Esophagus muscularis mucosa (tissue), 4 donors: ENCODE measurements at regions not wholly inside any gene's neighbourhood (a gene's known extent, or its start where the extent isn't known, plus 50 kb on each side); places are given as distances from the start of the nearest gene placed in this dataset.

Source experiments
- DNase-seq: peaks from one replicate; pipeline ENCODE4 v3.0.0-alpha.2; 2017; ENCODE audit errors: extremely low spot score
- H3K27ac ChIP-seq, 4 donors: fragments of 200-600 bp; sonication (generic); replicated peaks in 1 of 4; 1 replicate in 3 of 4; 2 replicates in 1 of 4; pipeline ENCODE4 v1.5.1; 2016 to 2019; ENCODE audit warnings: mild to moderate bottlenecking in 1 of 4
- H3K27me3 ChIP-seq, 4 donors: fragments of 200-600 bp; sonication (generic); one replicate each; pipeline versions ENCODE4 v1.5.1 to v1.6.0; 2016 to 2019
- H3K36me3 ChIP-seq, 4 donors: fragments of 200-600 bp; sonication (generic); one replicate each; pipeline ENCODE4 v1.5.1; 2016 to 2019
- H3K4me1 ChIP-seq, 4 donors: fragments of 200-600 bp; sonication (generic); one replicate each; pipeline ENCODE4 v1.5.1; 2016 to 2019
- H3K4me3 ChIP-seq, 4 donors: fragments of 200-600 bp; sonication (generic); 1 replicate in 2 of 4; 2 replicates in 2 of 4; pipeline ENCODE4 v1.5.1; 2016 to 2019; ENCODE audit warnings: mild to moderate bottlenecking in 4 of 4, moderate library complexity in 1 of 4
- H3K9me3 ChIP-seq, 4 donors: fragments of 200-600 bp; sonication (generic); 1 replicate in 3 of 4; 2 replicates in 1 of 4; pipeline ENCODE4 v1.5.1; 2016 to 2019
- CTCF ChIP-seq, 3 experiments: fragments of 200-600 bp in 2 of 3; fragments of 450-650 bp in 1 of 3; sonication (generic) in 2 of 3; IDR thresholded peaks; one replicate each; pipeline ENCODE4 v1.5.1; 2017 to 2019; ENCODE audit warnings: antibody characterized with exemption in 3 of 3, mild to moderate bottlenecking in 2 of 3, moderate library complexity in 1 of 3
- EP300 ChIP-seq: sonication (generic); formaldehyde crosslinking; IDR thresholded peaks from one replicate; pipeline ENCODE4 v1.6.1; 2017; ENCODE audit warnings: antibody characterized with exemption
- POLR2A ChIP-seq: fragments of 450-650 bp; IDR thresholded peaks from one replicate; pipeline ENCODE4 v1.6.1; 2017; ENCODE audit warnings: antibody characterized with exemption, moderate library complexity, mild to moderate bottlenecking, low read depth
- POLR2AphosphoS5 ChIP-seq, 2 donors: sonication (generic); formaldehyde crosslinking; IDR thresholded peaks; one replicate each; pipeline ENCODE4 v1.6.1; 2017; ENCODE audit warnings: antibody characterized with exemption in 2 of 2
- WGBS: methylation state at CpG from one replicate; pipeline ENCODE4 v1.1.5; 2018; 5-methylcytosine and 5-hydroxymethylcytosine counted together
- intact Hi-C: fragments of 100-400 bp; cut with DNase I; formaldehyde crosslinking; loops from one replicate; pipeline ENCODE4 v1.15.1; 2023

GRCh38 chr2:129610766-129611165 is 368.7 kb upstream of the RAB6C start:
- TF ChIP-seq EP300, result no peak
- no peak for TF ChIP-seq CTCF (IDR thresholded peaks at IDR 0.05)
- no peak for TF ChIP-seq POLR2AphosphoS5 (IDR thresholded peaks at IDR 0.05)
- no peak for TF ChIP-seq POLR2A
- DNase-seq, result no peak
- intact Hi-C loops, result no loop called here
- H3K27ac ChIP-seq, result no peak overlapping the region
- H3K4me1 ChIP-seq, result no peaks in the 10 kb centered on the region
- H3K27me3 ChIP-seq, result no peaks in the 10 kb centered on the region
- no peaks in the 10 kb centered on the region for H3K36me3 ChIP-seq
- H3K9me3 ChIP-seq, result no peaks in the 10 kb centered on the region
- no peak overlapping the region for H3K4me3 ChIP-seq
- 77% methylated on average over 6 of the region's 6 CpGs for WGBS

GRCh38 chr2:129611471-129611870 is 368.0 kb upstream of the RAB6C start:
- 76% methylated on average over 6 of the region's 6 CpGs for WGBS
- H3K27ac ChIP-seq, result no peak overlapping the region
- no peaks in the 10 kb centered on the region for H3K9me3 ChIP-seq
- H3K4me1 ChIP-seq, result no peaks in the 10 kb centered on the region
- no peak for DNase-seq
- TF ChIP-seq POLR2A (no peak), CTCF (IDR thresholded peaks at IDR 0.05) (no peak), POLR2AphosphoS5 (IDR thresholded peaks at IDR 0.05) (no peak), EP300 (no peak)
- no peaks in the 10 kb centered on the region for H3K27me3 ChIP-seq
- no peak overlapping the region for H3K4me3 ChIP-seq
- intact Hi-C loops, result no loop called here
- H3K36me3 ChIP-seq, result no peaks in the 10 kb centered on the region

- H3K27me3 ChIP-seq, result peaks cover 0 to 10% (median 0%) of the 10 kb centered on the region in 4 donors
- H3K4me3 ChIP-seq, result no peak overlapping the region
- WGBS, result 57% methylated on average over 5 of the region's 5 CpGs
- no peak for DNase-seq
- no peaks in the 10 kb centered on the region for H3K36me3 ChIP-seq
- no peak overlapping the region for H3K27ac ChIP-seq
- intact Hi-C loops, result no loop called here
- no peak for TF ChIP-seq CTCF (IDR thresholded peaks at IDR 0.05)
- no peak for TF ChIP-seq POLR2AphosphoS5 (IDR thresholded peaks at IDR 0.05)
- no peak for TF ChIP-seq EP300
- no peak for TF ChIP-seq POLR2A
- no peaks in the 10 kb centered on the region for H3K4me1 ChIP-seq
- H3K9me3 ChIP-seq, result no peaks in the 10 kb centered on the region
Measured at GRCh38 chr2:129619471-129619870, 360.0 kb upstream of the RAB6C start.

DNA sequence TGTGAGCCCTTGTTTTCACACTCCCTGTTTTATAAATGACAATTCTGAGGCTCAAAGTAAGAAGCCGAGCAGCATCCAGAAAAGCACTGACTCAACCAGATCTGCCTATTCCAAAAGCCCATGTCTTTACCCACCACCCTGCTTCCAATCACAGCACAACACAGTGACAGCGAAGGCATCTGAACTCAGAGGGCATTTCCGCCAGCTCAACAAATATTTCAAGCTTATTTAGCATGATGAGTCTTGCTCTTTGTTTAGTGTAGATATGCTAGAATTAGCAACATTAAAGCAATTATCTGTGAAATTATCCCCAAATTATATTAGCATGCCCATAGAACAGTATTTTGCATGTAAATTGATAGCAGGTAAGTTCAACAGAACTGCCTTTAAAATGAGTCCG is 359.1 kb upstream of the RAB6C start:
- Histone ChIP-seq H3K9me3 (no peaks in the 10 kb centered on the region), H3K4me1 (no peaks in the 10 kb centered on the region), H3K27me3 (peaks cover 0 to 10% (median 0%) of the 10 kb centered on the region in 4 donors), H3K36me3 (no peaks in the 10 kb centered on the region), H3K27ac (no peak overlapping the region), H3K4me3 (no peak overlapping the region)
- TF ChIP-seq CTCF (IDR thresholded peaks at IDR 0.05), result no peak
- no peak for TF ChIP-seq POLR2A
- no peak for TF ChIP-seq EP300
- 90% methylated on average over 4 of the region's 4 CpGs for WGBS
- intact Hi-C loops, result no loop called here
- DNase-seq, result peak; percentile 68

- 81% methylated on average over 6 of the region's 6 CpGs for WGBS
- intact Hi-C loops, result no loop called here
- H3K9me3 ChIP-seq, result no peaks in the 10 kb centered on the region
- no peak overlapping the region for H3K4me3 ChIP-seq
- H3K27me3 ChIP-seq, result peaks cover 0 to 7% (median 0%) of the 10 kb centered on the region in 4 donors
- H3K36me3 ChIP-seq, result no peaks in the 10 kb centered on the region
- H3K27ac ChIP-seq, result no peak overlapping the region
- TF ChIP-seq EP300, result no peak
- TF ChIP-seq CTCF (IDR thresholded peaks at IDR 0.05), result no peak
- TF ChIP-seq POLR2AphosphoS5 (IDR thresholded peaks at IDR 0.05), result no peak
- no peak for TF ChIP-seq POLR2A
- no peaks in the 10 kb centered on the region for H3K4me1 ChIP-seq
- DNase-seq, result no peak
Measured at GRCh38 chr2:129623783-129624182, 355.7 kb upstream of the RAB6C start.
